Muscle layer of duodenum (tissue), 2 donors: ENCODE measurements at regions not wholly inside any gene's neighbourhood (a gene's known extent, or its start where the extent isn't known, plus 50 kb on each side); places are given as distances from the start of the nearest gene placed in this dataset.

Experiments
- H3K27ac ChIP-seq: one replicate; pipeline ENCODE4 v1.7.0; 2013; ENCODE audit warnings: mild to moderate bottlenecking, low read length
- H3K27me3 ChIP-seq: one replicate; pipeline ENCODE4 v1.7.0; 2013; ENCODE audit warnings: low read depth, mild to moderate bottlenecking, control low read depth, low read length
- H3K36me3 ChIP-seq, 2 donors: one replicate each; pipeline ENCODE4 v1.7.0; 2013; ENCODE audit warnings: low read length in 2 of 2, control low read depth in 1 of 2, mild to moderate bottlenecking in 1 of 2; ENCODE audit not compliant: insufficient read depth in 2 of 2, control insufficient read depth in 1 of 2
- H3K4me1 ChIP-seq, 2 donors: one replicate each; pipeline ENCODE4 v1.7.0; 2013; ENCODE audit warnings: low read length in 2 of 2, mild to moderate bottlenecking in 2 of 2, control low read depth in 1 of 2, moderate library complexity in 1 of 2; ENCODE audit not compliant: insufficient read depth in 2 of 2, control insufficient read depth in 1 of 2
- H3K4me3 ChIP-seq, 2 donors: one replicate each; pipeline ENCODE4 v1.7.0; 2013; ENCODE audit warnings: low read length in 2 of 2, low read depth in 1 of 2, mild to moderate bottlenecking in 1 of 2
- H3K9me3 ChIP-seq, 2 donors: one replicate each; pipeline ENCODE4 v1.7.0; 2013; ENCODE audit warnings: low read length in 2 of 2, control low read depth in 1 of 2, mild to moderate bottlenecking in 1 of 2; ENCODE audit not compliant: control insufficient read depth in 1 of 2
- donor health status: healthy.

- Histone ChIP-seq H3K27ac (no peak overlapping the region), H3K9me3 (no peaks in the 10 kb centered on the region), H3K27me3 (no peaks in the 10 kb centered on the region)
Observed at GRCh38 chr10:1942478-1942877, 205.2 kb upstream of the ADARB2 start.

GRCh38 chr10:1939016-1939415 is 201.7 kb upstream of the ADARB2 start:
- no peaks in the 10 kb centered on the region for H3K9me3 ChIP-seq
- no peaks in the 10 kb centered on the region for H3K27me3 ChIP-seq
- no peak overlapping the region for H3K27ac ChIP-seq

More at GRCh38 chr10:1942478-1942877, 205.2 kb upstream of the ADARB2 start:
- H3K36me3 ChIP-seq = no peaks in the 10 kb centered on the region
- H3K4me1 ChIP-seq = no peaks in the 10 kb centered on the region
- H3K4me3 ChIP-seq = no peak overlapping the region

DNA sequence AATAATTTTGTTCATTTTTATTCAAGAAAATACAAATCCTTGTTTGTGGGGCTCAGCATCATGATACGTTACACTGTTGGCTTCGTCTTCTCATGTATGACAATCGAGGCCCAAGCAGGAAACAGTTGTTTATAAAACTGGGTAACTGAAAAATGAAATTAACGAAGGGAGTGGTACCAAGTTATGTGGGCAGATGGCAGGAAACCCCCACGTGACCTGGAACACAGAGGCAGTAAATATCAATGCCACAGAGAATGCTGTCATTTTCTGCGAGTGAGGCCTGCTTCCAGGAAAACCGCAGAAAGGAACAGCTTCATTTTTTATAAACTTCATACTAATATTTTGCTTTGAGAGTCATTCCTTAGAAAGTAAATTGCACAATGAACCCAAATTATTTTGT is 201.0 kb upstream of the ADARB2 start:
- H3K27me3 ChIP-seq = no peaks in the 10 kb centered on the region
- no peak overlapping the region for H3K27ac ChIP-seq
- H3K4me1 ChIP-seq = no peaks in the 10 kb centered on the region
- H3K9me3 ChIP-seq = no peaks in the 10 kb centered on the region
- no peak overlapping the region for H3K4me3 ChIP-seq
- no peaks in the 10 kb centered on the region for H3K36me3 ChIP-seq

More at GRCh38 chr10:1939016-1939415, 201.7 kb upstream of the ADARB2 start:
- Histone ChIP-seq H3K4me3 (no peak overlapping the region), H3K36me3 (no peaks in the 10 kb centered on the region), H3K4me1 (no peaks in the 10 kb centered on the region)

GRCh38 chr10:1935912-1936311 is 198.6 kb upstream of the ADARB2 start:
- Histone ChIP-seq H3K27ac (no peak overlapping the region), H3K27me3 (no peaks in the 10 kb centered on the region), H3K4me1 (no peaks in the 10 kb centered on the region)

DNA sequence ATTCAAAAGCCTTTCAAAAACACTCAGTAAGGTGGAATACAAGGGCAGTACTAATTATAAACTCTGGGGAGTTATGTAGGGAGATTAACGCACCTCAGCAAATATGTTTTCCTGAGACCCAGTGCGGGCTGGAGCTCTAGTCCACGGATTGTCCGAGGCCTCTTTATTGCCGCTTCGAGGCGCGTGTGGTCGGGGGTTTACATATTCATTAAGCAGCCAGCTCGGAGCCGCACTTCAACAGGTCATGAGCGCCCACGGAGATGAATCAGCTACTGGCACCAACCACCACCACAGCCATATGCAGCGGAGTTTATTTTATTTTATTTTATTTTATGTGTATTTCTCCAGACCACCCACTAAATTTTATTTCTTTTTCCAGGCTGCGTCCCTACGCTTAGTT is 195.9 kb upstream of the ADARB2 start:
- no peak overlapping the region for H3K27ac ChIP-seq
- H3K9me3 ChIP-seq = no peaks in the 10 kb centered on the region
- no peaks in the 10 kb centered on the region for H3K27me3 ChIP-seq
- H3K4me1 ChIP-seq = no peaks in the 10 kb centered on the region
- H3K4me3 ChIP-seq = no peak overlapping the region
- no peaks in the 10 kb centered on the region for H3K36me3 ChIP-seq

More at GRCh38 chr10:1935912-1936311, 198.6 kb upstream of the ADARB2 start:
- Histone ChIP-seq H3K4me3 (no peak overlapping the region), H3K9me3 (no peaks in the 10 kb centered on the region), H3K36me3 (no peaks in the 10 kb centered on the region)

DNA sequence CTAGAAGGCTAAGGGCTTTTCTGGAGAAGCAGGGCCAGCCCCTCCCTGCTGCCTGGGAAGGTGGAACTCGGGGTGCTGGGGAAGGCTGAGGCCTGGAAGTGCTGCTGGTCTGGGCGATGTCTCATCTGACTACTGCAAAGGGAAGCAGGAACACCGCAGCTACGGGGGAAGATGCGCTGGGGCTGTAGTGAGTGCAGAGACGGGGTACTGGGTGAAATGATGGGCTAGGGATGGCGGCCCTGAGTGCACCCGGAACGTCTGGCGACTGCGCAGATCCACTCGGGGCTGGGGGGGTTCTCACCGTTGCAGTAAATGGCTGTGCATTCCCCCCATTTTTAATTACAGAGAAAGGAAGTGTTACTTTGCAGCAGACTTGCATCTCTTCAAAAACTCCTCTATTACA is 195.4 kb upstream of the ADARB2 start:
- no peaks in the 10 kb centered on the region for H3K36me3 ChIP-seq
- no peak overlapping the region for H3K4me3 ChIP-seq
- H3K4me1 ChIP-seq = no peaks in the 10 kb centered on the region
- no peaks in the 10 kb centered on the region for H3K27me3 ChIP-seq
- no peak overlapping the region for H3K27ac ChIP-seq
- no peaks in the 10 kb centered on the region for H3K9me3 ChIP-seq

DNA sequence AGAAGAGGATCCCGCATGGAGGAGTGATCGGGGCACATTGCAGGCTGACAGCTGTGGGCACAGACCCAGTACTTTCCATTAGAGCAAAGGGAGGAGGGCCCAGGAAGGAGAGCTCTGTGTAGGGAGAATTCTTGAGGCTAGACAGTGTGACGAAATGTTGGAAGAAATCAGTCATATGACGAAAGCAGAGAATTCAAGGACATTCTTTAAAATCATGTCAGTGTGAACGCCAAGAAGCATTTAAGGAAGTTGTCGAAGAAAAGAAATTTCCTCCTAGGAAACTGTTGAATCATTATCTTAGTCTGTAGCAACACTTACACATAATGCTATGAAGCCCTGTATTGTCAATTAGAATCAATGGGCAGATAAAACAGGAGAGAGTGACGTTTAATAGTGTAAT is 191.3 kb upstream of the ADARB2 start:
- Histone ChIP-seq H3K36me3 (no peaks in the 10 kb centered on the region), H3K27ac (no peak overlapping the region), H3K4me3 (no peak overlapping the region), H3K9me3 (no peaks in the 10 kb centered on the region), H3K27me3 (no peaks in the 10 kb centered on the region), H3K4me1 (no peaks in the 10 kb centered on the region)

- no peaks in the 10 kb centered on the region for H3K4me1 ChIP-seq
- H3K27me3 ChIP-seq = no peaks in the 10 kb centered on the region
- H3K9me3 ChIP-seq = no peaks in the 10 kb centered on the region
- no peaks in the 10 kb centered on the region for H3K36me3 ChIP-seq
- no peak overlapping the region for H3K4me3 ChIP-seq
- H3K27ac ChIP-seq = no peak overlapping the region
Observed at GRCh38 chr10:1923998-1924397, 186.7 kb upstream of the ADARB2 start.

- H3K27me3 ChIP-seq = no peaks in the 10 kb centered on the region
- no peak overlapping the region for H3K27ac ChIP-seq
- H3K9me3 ChIP-seq = no peaks in the 10 kb centered on the region
- no peaks in the 10 kb centered on the region for H3K4me1 ChIP-seq
- no peaks in the 10 kb centered on the region for H3K36me3 ChIP-seq
- H3K4me3 ChIP-seq = no peak overlapping the region
Observed at GRCh38 chr10:1923586-1923985, 186.3 kb upstream of the ADARB2 start.

GRCh38 chr10:1920941-1921340 is 183.6 kb upstream of the ADARB2 start:
- no peaks in the 10 kb centered on the region for H3K4me1 ChIP-seq
- no peak overlapping the region for H3K27ac ChIP-seq
- H3K9me3 ChIP-seq = peaks cover 0 to 3% of the 10 kb centered on the region in 2 donors
- H3K27me3 ChIP-seq = no peaks in the 10 kb centered on the region
- no peaks in the 10 kb centered on the region for H3K36me3 ChIP-seq
- no peak overlapping the region for H3K4me3 ChIP-seq

GRCh38 chr10:1920127-1920526 is 182.8 kb upstream of the ADARB2 start:
- Histone ChIP-seq H3K9me3 (peaks cover 0 to 3% of the 10 kb centered on the region in 2 donors), H3K4me1 (no peaks in the 10 kb centered on the region), H3K27me3 (no peaks in the 10 kb centered on the region), H3K36me3 (no peaks in the 10 kb centered on the region), H3K4me3 (no peak overlapping the region), H3K27ac (no peak overlapping the region)

DNA sequence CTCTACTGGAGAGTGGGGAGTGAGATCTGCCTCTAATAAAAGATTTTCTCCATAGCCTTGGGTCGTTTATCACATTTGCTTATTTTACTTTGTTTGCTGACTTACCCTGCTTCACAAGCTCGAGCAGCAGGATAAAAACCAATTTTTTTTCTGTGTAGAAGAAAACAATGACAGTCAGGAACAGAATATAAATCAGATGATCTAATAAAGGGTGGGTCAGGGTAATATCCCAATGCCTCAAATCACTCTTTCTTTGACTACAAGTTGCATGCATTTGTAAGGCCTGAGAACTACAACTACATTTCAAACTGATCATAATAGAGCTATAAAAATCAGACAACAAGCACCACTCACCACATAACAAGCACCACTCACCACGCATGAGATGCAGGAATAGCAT is 174.4 kb upstream of the ADARB2 start:
- H3K9me3 ChIP-seq = no peaks in the 10 kb centered on the region
- H3K4me3 ChIP-seq = no peak overlapping the region
- no peak overlapping the region for H3K27ac ChIP-seq
- H3K36me3 ChIP-seq = no peaks in the 10 kb centered on the region
- no peaks in the 10 kb centered on the region for H3K4me1 ChIP-seq
- H3K27me3 ChIP-seq = no peaks in the 10 kb centered on the region
